SK-N-SH treated with all-trans-retinoic acid at 6 μM for 48 hours (cell line): ENCODE measurements at regions not wholly inside any gene's neighbourhood (a gene's known extent, or its start where the extent isn't known, plus 50 kb on each side); places are given as distances from the start of the nearest gene placed in this dataset.

Source experiments
- PATZ1 ChIP-seq: fragments of 250-450 bp; sonication (Bioruptor Pico); IDR thresholded peaks from 2 replicates; pipeline ENCODE4 v1.8.0; 2020; ENCODE audit warnings: mild to moderate bottlenecking, moderate library complexity, borderline replicate concordance
- ZFP3 ChIP-seq: fragments of 250-450 bp; sonication (Bioruptor Pico); IDR thresholded peaks from 2 replicates; pipeline ENCODE4 v1.5.0; 2020; ENCODE audit warnings: mild to moderate bottlenecking, moderate library complexity

- no peak for TF ChIP-seq ZFP3 (CRISPR knock-in tag)
- no peak for TF ChIP-seq PATZ1 (CRISPR knock-in tag)
Measured at GRCh38 chr1:209355415-209355814, 228.1 kb upstream of the CAMK1G start.
